Loucy (cell line): ENCODE measurements at regions not wholly inside any gene's neighbourhood (a gene's known extent, or its start where the extent isn't known, plus 50 kb on each side); places are given as distances from the start of the nearest gene placed in this dataset.

Experiments used
- H2AFZ ChIP-seq: fragments of 200-600 bp; sonication (generic); 2 replicates; pipeline ENCODE4 v1.6.0; 2016; ENCODE audit warnings: antibody characterized with exemption, mild to moderate bottlenecking, low read length, moderate library complexity
- H3F3A ChIP-seq: fragments of 200-600 bp; 2 replicates; pipeline ENCODE4 v1.6.0; 2016; ENCODE audit warnings: antibody characterized with exemption, low read depth, mild to moderate bottlenecking
- H3K27me3 ChIP-seq: fragments of 200-600 bp; sonication (generic); 2 replicates; pipeline ENCODE4 v1.6.1; 2014; ENCODE audit warnings: low read length, mild to moderate bottlenecking; ENCODE audit not compliant: insufficient read depth, poor library complexity, severe bottlenecking
- H3K36me3 ChIP-seq: fragments of 200-600 bp; sonication (generic); 2 replicates; pipeline ENCODE4 v1.6.1; 2016; ENCODE audit warnings: low read length; ENCODE audit not compliant: insufficient read depth
- H3K4me1 ChIP-seq: fragments of 200-600 bp; sonication (generic); 2 replicates; pipeline ENCODE4 v1.5.1; 2014; ENCODE audit warnings: low read length, mild to moderate bottlenecking; ENCODE audit not compliant: insufficient read depth, poor library complexity, severe bottlenecking
- H3K4me2 ChIP-seq: fragments of 200-600 bp; sonication (generic); 2 replicates; pipeline ENCODE4 v1.6.0; 2014; ENCODE audit warnings: antibody characterized with exemption, low read length, low read depth, mild to moderate bottlenecking; ENCODE audit not compliant: poor library complexity, severe bottlenecking
- H3K4me3 ChIP-seq: fragments of 200-600 bp; sonication (generic); 2 replicates; pipeline ENCODE4 v1.5.1; 2014; ENCODE audit warnings: low read length, mild to moderate bottlenecking, mixed read lengths; ENCODE audit not compliant: poor library complexity, severe bottlenecking
- H3K79me2 ChIP-seq: fragments of 200-600 bp; sonication (generic); 2 replicates; pipeline ENCODE4 v1.6.1; 2014; ENCODE audit warnings: low read length; ENCODE audit not compliant: insufficient read depth
- H3K9ac ChIP-seq: fragments of 200-600 bp; sonication (generic); 2 replicates; pipeline ENCODE4 v1.6.0; 2014; ENCODE audit warnings: mild to moderate bottlenecking, low read depth, low read length, moderate library complexity; ENCODE audit not compliant: poor library complexity, severe bottlenecking
- H3K9me2 ChIP-seq: fragments of 200-600 bp; sonication (generic); replicated peaks from 2 replicates; pipeline ENCODE4 v1.6.1; 2016; ENCODE audit warnings: low read depth, low read length, mixed read lengths
- H3K9me3 ChIP-seq: fragments of 200-600 bp; sonication (generic); 2 replicates; pipeline ENCODE4 v1.6.1; 2014; ENCODE audit warnings: mild to moderate bottlenecking, antibody characterized with exemption, low read length, low read depth; ENCODE audit not compliant: insufficient read depth
- H4K20me1 ChIP-seq: fragments of 200-600 bp; sonication (generic); 2 replicates; pipeline ENCODE4 v1.6.0; 2014; ENCODE audit warnings: antibody characterized with exemption, low read length, mild to moderate bottlenecking; ENCODE audit not compliant: insufficient read depth, poor library complexity, severe bottlenecking
- EZH2phosphoT487 ChIP-seq: fragments of 200-600 bp; IDR thresholded peaks from 2 replicates; pipeline ENCODE4 v1.6.1; 2018; ENCODE audit warnings: antibody characterized with exemption, mild to moderate bottlenecking, moderate library complexity, borderline replicate concordance
- TF ChIP-seq, protein P1 (sequence below): fragments of 200-600 bp; sonication (generic); conservative IDR thresholded peaks from 2 replicates; pipeline ENCODE4 v1.5.1; 2014; ENCODE audit warnings: mild to moderate bottlenecking, antibody characterized with exemption, low read length

DNA sequence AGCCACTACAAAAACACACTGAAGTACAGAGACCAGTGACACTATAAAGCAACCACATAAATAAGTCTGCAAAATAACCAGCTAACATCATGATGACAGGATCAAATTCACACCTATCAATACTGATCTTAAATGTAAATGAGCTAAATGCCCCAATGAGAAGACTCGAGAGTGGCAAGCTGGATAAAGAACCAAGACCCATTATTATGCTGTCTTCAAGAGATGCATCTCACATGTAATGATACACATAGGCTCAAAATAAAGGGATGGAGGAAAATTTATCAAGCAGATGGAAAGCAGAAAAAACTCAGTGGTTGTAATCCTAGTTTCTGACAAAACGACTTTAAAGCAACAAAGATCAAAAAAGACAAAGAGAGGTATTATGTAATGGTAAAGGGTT, 138.1 kb upstream of the PLN start:
- Histone ChIP-seq H3K9me3 (no peaks in the 10 kb centered on the region), H3K36me3 (no peaks in the 10 kb centered on the region), H4K20me1 (no peaks in the 10 kb centered on the region), H3K4me1 (no peaks in the 10 kb centered on the region), H3K4me3 (no peak overlapping the region), H3K9me2 (no peaks in the 10 kb centered on the region), H3K4me2 (no peak overlapping the region), H3K79me2 (no peaks in the 10 kb centered on the region), H2AFZ (no peak overlapping the region), H3K27me3 (no peaks in the 10 kb centered on the region), H3K9ac (no peak overlapping the region), H3F3A (no peaks in the 10 kb centered on the region)
- TF ChIP-seq EZH2phosphoT487: no peak
- TF ChIP-seq, protein P1, sequence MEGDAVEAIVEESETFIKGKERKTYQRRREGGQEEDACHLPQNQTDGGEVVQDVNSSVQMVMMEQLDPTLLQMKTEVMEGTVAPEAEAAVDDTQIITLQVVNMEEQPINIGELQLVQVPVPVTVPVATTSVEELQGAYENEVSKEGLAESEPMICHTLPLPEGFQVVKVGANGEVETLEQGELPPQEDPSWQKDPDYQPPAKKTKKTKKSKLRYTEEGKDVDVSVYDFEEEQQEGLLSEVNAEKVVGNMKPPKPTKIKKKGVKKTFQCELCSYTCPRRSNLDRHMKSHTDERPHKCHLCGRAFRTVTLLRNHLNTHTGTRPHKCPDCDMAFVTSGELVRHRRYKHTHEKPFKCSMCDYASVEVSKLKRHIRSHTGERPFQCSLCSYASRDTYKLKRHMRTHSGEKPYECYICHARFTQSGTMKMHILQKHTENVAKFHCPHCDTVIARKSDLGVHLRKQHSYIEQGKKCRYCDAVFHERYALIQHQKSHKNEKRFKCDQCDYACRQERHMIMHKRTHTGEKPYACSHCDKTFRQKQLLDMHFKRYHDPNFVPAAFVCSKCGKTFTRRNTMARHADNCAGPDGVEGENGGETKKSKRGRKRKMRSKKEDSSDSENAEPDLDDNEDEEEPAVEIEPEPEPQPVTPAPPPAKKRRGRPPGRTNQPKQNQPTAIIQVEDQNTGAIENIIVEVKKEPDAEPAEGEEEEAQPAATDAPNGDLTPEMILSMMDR: no peak
